KOPT-K1 (cell line): ENCODE measurements at regions not wholly inside any gene's neighbourhood (a gene's known extent, or its start where the extent isn't known, plus 50 kb on each side); places are given as distances from the start of the nearest gene placed in this dataset.

Experiments
- H3K27ac ChIP-seq: fragments of 200-600 bp; sonication (generic); 2 replicates; pipeline ENCODE4 v1.5.1; 2016; ENCODE audit warnings: antibody characterized with exemption, mild to moderate bottlenecking, low read depth, low read length; ENCODE audit not compliant: poor library complexity, severe bottlenecking
- H3K36me3 ChIP-seq: fragments of 200-600 bp; sonication (generic); 2 replicates; pipeline ENCODE4 v1.5.1; 2017; ENCODE audit warnings: antibody characterized with exemption, mild to moderate bottlenecking, low read length, moderate library complexity; ENCODE audit not compliant: insufficient read depth
- H3K9me3 ChIP-seq: fragments of 200-600 bp; sonication (generic); 2 replicates; pipeline ENCODE4 v1.5.1; 2017; ENCODE audit warnings: antibody characterized with exemption, low read length, mild to moderate bottlenecking; ENCODE audit not compliant: insufficient read depth, poor library complexity, severe bottlenecking

GRCh38 chr9:8262625-8263622, 463.3 kb upstream of the DMAC1 start:
- Histone ChIP-seq H3K36me3 (no peaks in the 10 kb centered on the region), H3K27ac (no peak overlapping the region), H3K9me3 (no peaks in the 10 kb centered on the region)

GRCh38 chr9:8261737-8262136, 462.2 kb upstream of the DMAC1 start:
- Histone ChIP-seq H3K9me3 (no peaks in the 10 kb centered on the region), H3K27ac (no peak overlapping the region), H3K36me3 (no peaks in the 10 kb centered on the region)

GRCh38 chr9:8259028-8259427, 459.4 kb upstream of the DMAC1 start:
- H3K9me3 ChIP-seq, result no peaks in the 10 kb centered on the region
- no peak overlapping the region for H3K27ac ChIP-seq
- H3K36me3 ChIP-seq, result no peaks in the 10 kb centered on the region

- no peaks in the 10 kb centered on the region for H3K36me3 ChIP-seq
- H3K9me3 ChIP-seq, result no peaks in the 10 kb centered on the region
- H3K27ac ChIP-seq, result no peak overlapping the region
Observed at GRCh38 chr9:8256880-8257279, 457.3 kb upstream of the DMAC1 start.

DNA sequence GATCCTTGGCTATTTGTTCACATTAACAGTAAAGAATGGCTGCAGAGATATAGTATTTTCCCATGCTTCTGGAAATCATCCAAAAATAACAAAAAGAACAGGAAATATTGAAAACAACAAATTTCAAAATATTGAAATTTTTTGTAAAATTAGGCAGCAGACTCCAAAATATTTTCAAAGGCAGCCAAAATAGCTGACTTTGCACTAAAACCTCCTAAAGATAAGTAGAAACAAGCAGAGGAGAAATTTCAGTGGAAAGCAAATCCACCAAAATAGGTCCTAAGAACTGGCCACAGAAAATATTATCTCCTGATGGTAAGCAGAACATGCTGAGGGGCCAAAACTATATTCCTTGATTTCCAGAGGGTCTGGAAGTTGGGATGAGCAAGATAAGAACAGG, 456.3 kb upstream of the DMAC1 start:
- Histone ChIP-seq H3K27ac (no peak overlapping the region), H3K36me3 (no peaks in the 10 kb centered on the region), H3K9me3 (no peaks in the 10 kb centered on the region)

DNA sequence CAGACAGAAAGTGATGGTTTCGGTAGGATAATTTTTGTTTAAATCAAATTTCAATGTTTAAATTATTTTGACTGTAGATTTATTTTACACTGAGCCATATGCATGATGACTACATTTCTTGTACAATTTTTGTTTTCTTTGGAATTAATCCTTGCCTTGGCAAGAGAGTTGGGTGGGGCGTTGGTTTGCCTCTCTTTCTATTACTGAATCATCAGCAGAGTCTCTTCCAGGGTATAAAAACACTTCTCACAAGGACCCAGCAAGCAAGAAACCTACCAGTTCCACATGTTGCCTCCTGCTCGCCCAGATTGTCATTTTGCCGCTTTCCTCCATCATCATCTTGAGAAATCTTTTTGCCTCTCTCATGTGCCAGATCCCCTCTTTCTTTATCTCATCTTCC, 455.0 kb upstream of the DMAC1 start:
- Histone ChIP-seq H3K36me3 (no peaks in the 10 kb centered on the region), H3K27ac (no peak overlapping the region), H3K9me3 (no peaks in the 10 kb centered on the region)

DNA sequence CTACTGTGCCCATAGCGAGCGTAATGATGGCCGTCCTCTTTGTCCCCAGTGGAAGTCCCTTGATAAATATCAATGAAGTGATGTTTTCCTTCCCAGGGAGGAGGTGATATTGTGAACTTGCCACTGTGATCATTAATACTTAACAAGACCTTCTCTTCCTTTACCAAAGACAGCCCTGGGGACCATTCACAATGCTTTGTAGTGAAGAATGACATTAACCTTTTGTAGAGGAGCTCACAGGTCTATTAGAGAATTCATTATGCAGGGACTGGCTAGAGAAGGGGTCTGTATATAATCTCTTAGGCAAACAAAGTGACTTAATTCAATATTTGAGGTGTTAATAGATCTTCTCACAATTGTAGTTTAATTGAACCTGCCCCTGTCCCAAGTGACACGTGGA, 452.9 kb upstream of the DMAC1 start:
- Histone ChIP-seq H3K36me3 (no peaks in the 10 kb centered on the region), H3K9me3 (no peaks in the 10 kb centered on the region), H3K27ac (no peak overlapping the region)

GRCh38 chr9:8251566-8251965, 452.0 kb upstream of the DMAC1 start:
- no peaks in the 10 kb centered on the region for H3K9me3 ChIP-seq
- H3K27ac ChIP-seq, result no peak overlapping the region

DNA sequence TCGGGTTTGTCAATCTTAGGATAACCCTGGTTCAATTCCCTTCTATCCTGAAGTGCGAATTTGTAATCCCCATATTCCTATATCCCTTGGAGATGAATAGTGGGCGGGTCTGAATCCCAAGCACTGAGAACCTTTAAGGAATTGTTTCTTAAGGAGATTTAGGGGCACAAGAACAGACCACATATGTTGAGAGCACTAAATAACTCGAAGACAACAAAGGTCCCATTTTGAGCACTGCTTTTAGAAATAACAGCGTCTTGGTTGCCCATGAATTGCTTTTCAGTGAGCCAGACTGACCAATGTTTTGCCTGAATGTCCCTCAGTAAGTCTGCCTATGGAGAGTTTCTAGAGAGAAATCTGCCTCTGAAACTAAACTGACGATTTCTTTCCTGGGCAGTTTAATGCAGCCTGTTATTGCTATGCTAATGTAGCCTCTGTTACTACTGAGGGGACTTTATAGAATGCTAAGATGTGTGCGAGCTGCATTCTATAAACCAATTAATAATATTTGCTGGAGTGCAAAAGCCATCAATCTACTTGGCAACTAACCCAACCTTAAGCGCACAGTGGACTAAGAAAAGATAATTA, 445.0 kb upstream of the DMAC1 start:
- Histone ChIP-seq H3K27ac (no peak overlapping the region), H3K36me3 (no peaks in the 10 kb centered on the region), H3K9me3 (no peaks in the 10 kb centered on the region)

More at GRCh38 chr9:8251566-8251965, 452.0 kb upstream of the DMAC1 start:
- no peaks in the 10 kb centered on the region for H3K36me3 ChIP-seq

DNA sequence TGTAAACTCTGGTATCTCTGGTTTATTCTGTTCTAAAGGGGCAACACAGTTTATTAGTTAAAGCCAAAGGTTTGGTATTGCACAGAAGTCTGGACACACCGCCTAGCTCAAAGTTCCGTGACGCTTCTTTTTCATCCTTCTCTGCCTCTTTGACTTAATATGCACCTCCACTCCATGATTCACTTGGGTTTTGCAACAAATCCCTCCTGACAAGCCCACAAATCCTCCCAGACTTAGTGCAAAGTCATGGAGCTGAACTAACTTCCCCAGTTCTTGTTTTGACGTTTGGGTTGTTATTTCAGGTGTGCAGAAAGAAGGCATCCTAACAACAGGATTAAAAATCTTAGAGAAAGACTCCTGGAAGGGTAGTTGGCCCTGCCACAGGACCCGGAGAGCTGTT, 441.6 kb upstream of the DMAC1 start:
- Histone ChIP-seq H3K9me3 (no peaks in the 10 kb centered on the region), H3K36me3 (no peaks in the 10 kb centered on the region), H3K27ac (no peak overlapping the region)

DNA sequence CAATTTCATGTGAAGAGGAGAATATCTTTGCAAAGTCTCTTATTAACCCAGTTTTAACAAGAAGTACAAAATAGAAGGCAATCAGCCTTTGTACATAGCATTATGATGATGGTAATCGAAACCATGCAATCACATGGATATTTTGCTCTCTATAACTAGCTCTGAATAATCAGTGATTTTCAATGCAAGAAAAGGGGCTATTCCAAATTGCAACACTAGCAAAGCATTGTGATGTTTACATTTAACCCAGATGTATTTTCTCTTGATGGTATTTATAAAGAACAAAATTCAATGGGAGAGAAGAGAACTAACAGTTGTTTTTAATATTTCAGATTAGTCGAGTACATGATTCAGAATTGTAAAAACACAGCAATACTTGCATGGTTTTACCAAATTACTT, 437.5 kb upstream of the DMAC1 start:
- H3K9me3 ChIP-seq, result no peaks in the 10 kb centered on the region

GRCh38 chr9:8235489-8235888, 435.9 kb upstream of the DMAC1 start:
- no peaks in the 10 kb centered on the region for H3K36me3 ChIP-seq
- no peaks in the 10 kb centered on the region for H3K9me3 ChIP-seq
- no peak overlapping the region for H3K27ac ChIP-seq

More for the DNA sequence above, 437.5 kb upstream of the DMAC1 start:
- Histone ChIP-seq H3K36me3 (no peaks in the 10 kb centered on the region), H3K27ac (no peak overlapping the region)

- Histone ChIP-seq H3K27ac (no peak overlapping the region), H3K9me3 (no peaks in the 10 kb centered on the region), H3K36me3 (no peaks in the 10 kb centered on the region)
Observed at GRCh38 chr9:8234316-8234715, 434.7 kb upstream of the DMAC1 start.

GRCh38 chr9:8232726-8233125, 433.1 kb upstream of the DMAC1 start:
- no peaks in the 10 kb centered on the region for H3K36me3 ChIP-seq
- no peak overlapping the region for H3K27ac ChIP-seq
- H3K9me3 ChIP-seq, result no peaks in the 10 kb centered on the region

DNA sequence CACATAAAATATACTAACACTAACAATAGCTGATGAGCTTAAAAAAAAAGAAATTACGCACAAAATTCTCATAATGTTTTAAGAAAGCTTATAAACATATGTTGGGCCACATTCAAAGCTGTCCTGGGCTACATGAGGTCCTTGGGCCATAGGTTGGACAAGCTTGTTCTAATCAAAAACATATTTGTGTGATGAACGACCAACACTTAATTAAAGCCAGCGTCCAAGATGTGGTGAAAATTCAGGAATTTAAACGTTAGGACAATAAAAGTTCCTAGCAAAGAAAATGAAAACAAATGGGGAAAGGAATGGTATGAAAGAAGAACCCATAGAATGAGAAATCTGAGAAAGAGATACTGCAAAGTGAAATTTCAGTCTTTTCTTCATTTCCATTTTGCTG, 429.6 kb upstream of the DMAC1 start:
- no peaks in the 10 kb centered on the region for H3K9me3 ChIP-seq
- H3K36me3 ChIP-seq, result no peaks in the 10 kb centered on the region
- H3K27ac ChIP-seq, result no peak overlapping the region

DNA sequence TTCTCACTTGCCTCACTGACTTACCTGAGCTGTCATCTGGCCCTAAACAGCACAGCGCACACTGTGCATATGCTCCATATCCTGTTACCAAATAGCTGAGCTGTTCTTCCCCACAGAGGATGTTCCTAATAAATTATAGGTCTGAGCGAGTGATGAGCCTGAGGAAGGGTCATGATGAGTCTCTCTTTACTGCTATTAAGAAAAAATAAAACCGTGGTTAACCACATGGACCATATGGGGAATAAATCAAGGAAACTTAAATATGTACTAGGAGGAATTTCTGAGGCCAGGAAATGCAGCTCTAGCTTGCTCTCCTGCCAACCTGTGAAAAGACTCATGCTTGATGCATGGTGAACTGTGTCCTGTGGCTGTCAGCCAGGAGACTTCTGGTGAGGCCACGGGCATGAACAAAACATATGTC, 424.8 kb upstream of the DMAC1 start:
- Histone ChIP-seq H3K36me3 (no peaks in the 10 kb centered on the region), H3K9me3 (no peaks in the 10 kb centered on the region), H3K27ac (no peak overlapping the region)
